ENCODE measurements at regions not wholly inside any gene's neighbourhood (a gene's known extent, or its start where the extent isn't known, plus 50 kb on each side); places are given as distances from the start of the nearest gene placed in this dataset.

- H3K4me3 ChIP-seq (ENCODE audit: low read length) = no peak overlapping the region
- Mint-ChIP-seq H3K9me3 (no peaks in the 10 kb centered on the region), H3K27me3 (no peaks in the 10 kb centered on the region)
Observed at GRCh38 chr2:145292166-145292565, 772.2 kb upstream of the ZEB2 start.

DNA sequence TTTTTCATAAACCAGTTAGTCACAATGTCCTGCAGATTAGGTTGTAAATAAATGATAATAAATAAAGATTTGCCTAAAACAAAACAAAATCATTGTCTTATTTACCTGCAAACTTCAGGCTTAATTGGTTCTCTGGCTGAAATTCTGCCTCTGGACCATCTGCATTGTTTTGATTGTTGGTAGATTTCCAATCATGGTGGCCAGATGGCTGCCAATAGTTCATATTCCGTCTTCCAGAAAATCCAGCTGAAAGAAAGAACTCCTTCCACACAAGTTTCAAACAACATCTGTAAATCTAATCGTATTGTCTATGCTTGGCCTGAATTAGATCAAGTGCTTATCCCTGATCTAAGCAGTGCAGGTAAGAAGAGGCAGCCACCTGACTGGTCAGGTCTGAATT is 771.1 kb upstream of the ZEB2 start:
- no peaks in the 10 kb centered on the region for H3K27me3 Mint-ChIP-seq
- TF ChIP-seq, protein P1, sequence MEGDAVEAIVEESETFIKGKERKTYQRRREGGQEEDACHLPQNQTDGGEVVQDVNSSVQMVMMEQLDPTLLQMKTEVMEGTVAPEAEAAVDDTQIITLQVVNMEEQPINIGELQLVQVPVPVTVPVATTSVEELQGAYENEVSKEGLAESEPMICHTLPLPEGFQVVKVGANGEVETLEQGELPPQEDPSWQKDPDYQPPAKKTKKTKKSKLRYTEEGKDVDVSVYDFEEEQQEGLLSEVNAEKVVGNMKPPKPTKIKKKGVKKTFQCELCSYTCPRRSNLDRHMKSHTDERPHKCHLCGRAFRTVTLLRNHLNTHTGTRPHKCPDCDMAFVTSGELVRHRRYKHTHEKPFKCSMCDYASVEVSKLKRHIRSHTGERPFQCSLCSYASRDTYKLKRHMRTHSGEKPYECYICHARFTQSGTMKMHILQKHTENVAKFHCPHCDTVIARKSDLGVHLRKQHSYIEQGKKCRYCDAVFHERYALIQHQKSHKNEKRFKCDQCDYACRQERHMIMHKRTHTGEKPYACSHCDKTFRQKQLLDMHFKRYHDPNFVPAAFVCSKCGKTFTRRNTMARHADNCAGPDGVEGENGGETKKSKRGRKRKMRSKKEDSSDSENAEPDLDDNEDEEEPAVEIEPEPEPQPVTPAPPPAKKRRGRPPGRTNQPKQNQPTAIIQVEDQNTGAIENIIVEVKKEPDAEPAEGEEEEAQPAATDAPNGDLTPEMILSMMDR (IDR thresholded peaks at IDR 0.05) = no peak
- CTCF ChIA-PET = no interaction called here
- H3K27ac Mint-ChIP-seq = no peak overlapping the region
- H3K4me1 ChIP-seq (ENCODE audit: insufficient read depth, low read length) = no peaks in the 10 kb centered on the region
- H3K9me3 Mint-ChIP-seq = no peaks in the 10 kb centered on the region
- no peaks in the 10 kb centered on the region for H3K36me3 Mint-ChIP-seq (ENCODE audit: low read depth)
- intact Hi-C loops (cut with DNase I, micrococcal nuclease) = no loop called here
- no peaks in the 10 kb centered on the region for H3K36me3 ChIP-seq (ENCODE audit: insufficient read depth, low read length)
- H3K4me3 Mint-ChIP-seq = no peak overlapping the region
- H3K27me3 ChIP-seq (ENCODE audit: control insufficient read depth in 1 of 2, insufficient read depth in 2 of 2, low read length in 2 of 2) = no peaks in the 10 kb centered on the region
- H3K4me3 ChIP-seq (ENCODE audit: low read length) = no peak overlapping the region
- POLR2A ChIA-PET = no interaction called here
- H3K27ac ChIP-seq (ENCODE audit: low read depth in 1 of 2, low read length in 2 of 2) = no peak overlapping the region
- ATAC-seq (ENCODE audit: poor library complexity) = no peak
- no peak for DNase-seq
- H3K4me1 Mint-ChIP-seq (ENCODE audit: low read depth) = no peaks in the 10 kb centered on the region
- no peaks in the 10 kb centered on the region for H3K9me3 ChIP-seq (ENCODE audit: control insufficient read depth in 1 of 2, insufficient read depth in 1 of 2, low read length in 2 of 2)

More at GRCh38 chr2:145292166-145292565, 772.2 kb upstream of the ZEB2 start:
- TF ChIP-seq, protein P1 (IDR thresholded peaks at IDR 0.05) = no peak
- H3K27me3 ChIP-seq (ENCODE audit: control insufficient read depth in 1 of 2, insufficient read depth in 2 of 2, low read length in 2 of 2) = no peaks in the 10 kb centered on the region
- no peaks in the 10 kb centered on the region for H3K4me1 Mint-ChIP-seq (ENCODE audit: low read depth)
- no peaks in the 10 kb centered on the region for H3K36me3 Mint-ChIP-seq (ENCODE audit: low read depth)
- CTCF ChIA-PET = no interaction called here
- intact Hi-C loops (cut with DNase I, micrococcal nuclease) = no loop called here
- DNase-seq = no peak
- no peaks in the 10 kb centered on the region for H3K36me3 ChIP-seq (ENCODE audit: insufficient read depth, low read length)
- H3K4me3 Mint-ChIP-seq = no peak overlapping the region
- H3K27ac Mint-ChIP-seq = no peak overlapping the region
- H3K4me1 ChIP-seq (ENCODE audit: insufficient read depth, low read length) = no peaks in the 10 kb centered on the region
- no peak overlapping the region for H3K27ac ChIP-seq (ENCODE audit: low read depth in 1 of 2, low read length in 2 of 2)
- POLR2A ChIA-PET = no interaction called here
- no peak for ATAC-seq (ENCODE audit: poor library complexity)
- no peaks in the 10 kb centered on the region for H3K9me3 ChIP-seq (ENCODE audit: control insufficient read depth in 1 of 2, insufficient read depth in 1 of 2, low read length in 2 of 2)

DNA sequence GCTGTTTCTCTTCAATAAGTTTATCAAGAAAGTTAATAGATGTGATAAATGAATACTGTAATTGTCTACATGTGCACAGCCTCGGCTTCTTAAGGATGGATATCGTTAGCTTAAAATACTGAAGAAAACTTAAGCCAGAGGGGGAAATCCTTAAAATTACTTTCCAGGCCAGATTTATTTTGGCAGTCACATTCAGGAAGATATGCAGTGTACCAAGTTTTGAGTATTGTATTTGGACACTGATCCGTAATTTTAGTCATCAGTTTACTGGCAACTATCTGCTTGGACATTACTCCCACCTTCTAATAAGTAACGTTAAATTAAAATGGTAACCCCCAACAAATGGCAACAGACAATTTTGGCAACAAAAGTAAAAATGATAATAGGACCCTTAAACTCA is 770.0 kb upstream of the ZEB2 start:
- ATAC-seq (ENCODE audit: poor library complexity) (no peak), DNase-seq (no peak)
- POLR2A ChIA-PET = no interaction called here
- Histone ChIP-seq H3K9me3 (ENCODE audit: control insufficient read depth in 1 of 2, insufficient read depth in 1 of 2, low read length in 2 of 2) (no peaks in the 10 kb centered on the region), H3K4me3 (ENCODE audit: low read length) (no peak overlapping the region), H3K27me3 (ENCODE audit: control insufficient read depth in 1 of 2, insufficient read depth in 2 of 2, low read length in 2 of 2) (no peaks in the 10 kb centered on the region), H3K36me3 (ENCODE audit: insufficient read depth, low read length) (no peaks in the 10 kb centered on the region), H3K4me1 (ENCODE audit: insufficient read depth, low read length) (no peaks in the 10 kb centered on the region), H3K27ac (ENCODE audit: low read depth in 1 of 2, low read length in 2 of 2) (no peak overlapping the region)
- Mint-ChIP-seq H3K36me3 (ENCODE audit: low read depth) (no peaks in the 10 kb centered on the region), H3K27ac (no peak overlapping the region), H3K4me3 (no peak overlapping the region), H3K9me3 (no peaks in the 10 kb centered on the region), H3K4me1 (ENCODE audit: low read depth) (no peaks in the 10 kb centered on the region), H3K27me3 (no peaks in the 10 kb centered on the region)
- CTCF ChIA-PET = no interaction called here
- intact Hi-C loops (cut with DNase I, micrococcal nuclease) = no loop called here
- TF ChIP-seq, protein P1 (IDR thresholded peaks at IDR 0.05) = no peak
